ENCODE measurements at regions not wholly inside any gene's neighbourhood (a gene's known extent, or its start where the extent isn't known, plus 50 kb on each side); places are given as distances from the start of the nearest gene placed in this dataset.
A peak's percentile ranks its signal among the peaks of the same experiment; 100 is the strongest.

DNA sequence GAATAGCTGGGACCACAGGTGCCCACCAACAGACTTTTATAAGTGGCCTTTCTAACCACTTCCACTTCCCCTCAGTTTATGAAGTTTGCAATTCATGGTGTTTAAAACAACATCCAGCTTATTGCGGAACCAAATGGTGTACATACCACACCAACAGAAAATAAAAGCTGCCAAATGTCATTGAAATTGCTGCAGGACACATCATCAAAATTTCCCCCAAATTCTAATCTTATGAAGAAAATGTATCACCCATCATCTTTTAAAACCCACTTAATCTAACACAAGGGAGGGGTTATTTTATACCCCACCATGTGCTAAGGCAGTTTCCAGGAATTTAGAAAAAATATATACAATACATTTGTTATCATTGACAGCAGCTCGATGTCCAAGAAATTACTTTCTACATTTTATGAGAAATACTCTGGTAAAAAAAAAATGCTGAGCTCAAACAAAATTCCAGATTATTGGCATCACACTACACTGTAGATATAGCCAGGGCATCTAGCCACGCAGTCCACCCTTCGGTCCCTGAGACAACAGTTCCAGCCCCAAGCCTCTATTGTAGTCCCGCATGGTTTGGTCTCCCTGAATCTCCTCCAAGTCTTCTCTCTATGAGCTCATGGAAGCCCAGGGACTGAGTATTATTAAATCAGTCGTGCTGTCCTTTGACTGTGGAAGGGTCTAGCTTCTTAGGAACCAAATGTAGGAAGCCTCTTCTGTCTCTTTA is 372.8 kb upstream of the SLC30A5 start:
- Mint-ChIP-seq H3K36me3 (ENCODE audit: low read depth) (no peaks in the 10 kb centered on the region), H3K4me3 (no peak overlapping the region), H3K27me3 (ENCODE audit: insufficient read depth) (no peaks in the 10 kb centered on the region), H3K9me3 (peaks cover 14% of the 10 kb centered on the region), H3K4me1 (no peaks in the 10 kb centered on the region), H3K27ac (no peak overlapping the region)
- no peak overlapping the region for H3K27ac ChIP-seq (ENCODE audit: low read depth, low read length)
- 90 to 98% methylated on average over 5 to 6 of the region's 6 CpGs for WGBS, 2 experiments (ENCODE audit: insufficient coverage in 1 of 2, insufficient read length in 1 of 2)
- H3K9me3 ChIP-seq (ENCODE audit: control insufficient read depth, low read length), result no peaks in the 10 kb centered on the region
- H3K4me1 ChIP-seq (ENCODE audit: control insufficient read depth, insufficient read depth, low read length), result no peaks in the 10 kb centered on the region
- H3K4me3 ChIP-seq (ENCODE audit: low read length), result no peak overlapping the region
- no peaks in the 10 kb centered on the region for H3K36me3 ChIP-seq (ENCODE audit: control insufficient read depth, insufficient read depth, low read length)
- no peak overlapping the region for H3K9ac ChIP-seq (ENCODE audit: extremely low read depth, low read length, poor library complexity, severe bottlenecking)
- DNase-seq, result no peak
- TF ChIP-seq, protein P1, sequence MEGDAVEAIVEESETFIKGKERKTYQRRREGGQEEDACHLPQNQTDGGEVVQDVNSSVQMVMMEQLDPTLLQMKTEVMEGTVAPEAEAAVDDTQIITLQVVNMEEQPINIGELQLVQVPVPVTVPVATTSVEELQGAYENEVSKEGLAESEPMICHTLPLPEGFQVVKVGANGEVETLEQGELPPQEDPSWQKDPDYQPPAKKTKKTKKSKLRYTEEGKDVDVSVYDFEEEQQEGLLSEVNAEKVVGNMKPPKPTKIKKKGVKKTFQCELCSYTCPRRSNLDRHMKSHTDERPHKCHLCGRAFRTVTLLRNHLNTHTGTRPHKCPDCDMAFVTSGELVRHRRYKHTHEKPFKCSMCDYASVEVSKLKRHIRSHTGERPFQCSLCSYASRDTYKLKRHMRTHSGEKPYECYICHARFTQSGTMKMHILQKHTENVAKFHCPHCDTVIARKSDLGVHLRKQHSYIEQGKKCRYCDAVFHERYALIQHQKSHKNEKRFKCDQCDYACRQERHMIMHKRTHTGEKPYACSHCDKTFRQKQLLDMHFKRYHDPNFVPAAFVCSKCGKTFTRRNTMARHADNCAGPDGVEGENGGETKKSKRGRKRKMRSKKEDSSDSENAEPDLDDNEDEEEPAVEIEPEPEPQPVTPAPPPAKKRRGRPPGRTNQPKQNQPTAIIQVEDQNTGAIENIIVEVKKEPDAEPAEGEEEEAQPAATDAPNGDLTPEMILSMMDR (conservative IDR thresholded peaks at IDR 0.05), result no peak
- no peaks in the 10 kb centered on the region for H3K27me3 ChIP-seq (ENCODE audit: control insufficient read depth, insufficient read depth, low read length, poor library complexity, severe bottlenecking)

- H3K9ac ChIP-seq (ENCODE audit: extremely low read depth, low read length, poor library complexity, severe bottlenecking), result no peak overlapping the region
- H3K4me3 Mint-ChIP-seq, result no peak overlapping the region
- peaks cover 2% of the 10 kb centered on the region for H3K4me1 ChIP-seq (ENCODE audit: control insufficient read depth, insufficient read depth, low read length)
- H3K36me3 ChIP-seq (ENCODE audit: control insufficient read depth, insufficient read depth, low read length), result no peaks in the 10 kb centered on the region
- H3K27ac ChIP-seq (ENCODE audit: low read depth, low read length), result no peak overlapping the region
- no peaks in the 10 kb centered on the region for H3K9me3 ChIP-seq (ENCODE audit: control insufficient read depth, low read length)
- no peaks in the 10 kb centered on the region for H3K27me3 ChIP-seq (ENCODE audit: control insufficient read depth, insufficient read depth, low read length, poor library complexity, severe bottlenecking)
- no peak for DNase-seq
- no peaks in the 10 kb centered on the region for H3K4me1 Mint-ChIP-seq
- peaks cover 14% of the 10 kb centered on the region for H3K9me3 Mint-ChIP-seq
- no peak overlapping the region for H3K27ac Mint-ChIP-seq
- no peaks in the 10 kb centered on the region for H3K36me3 Mint-ChIP-seq (ENCODE audit: low read depth)
- no peak overlapping the region for H3K4me3 ChIP-seq (ENCODE audit: low read length)
- H3K27me3 Mint-ChIP-seq (ENCODE audit: insufficient read depth), result no peaks in the 10 kb centered on the region
- TF ChIP-seq, protein P1 (conservative IDR thresholded peaks at IDR 0.05), result peak; percentile 13
- 89 to 90% methylated on average over 6 to 7 of the region's 7 CpGs for WGBS, 2 experiments (ENCODE audit: insufficient coverage in 1 of 2, insufficient read length in 1 of 2)
Observed at GRCh38 chr5:68722357-68722756, 371.5 kb upstream of the SLC30A5 start.

DNA sequence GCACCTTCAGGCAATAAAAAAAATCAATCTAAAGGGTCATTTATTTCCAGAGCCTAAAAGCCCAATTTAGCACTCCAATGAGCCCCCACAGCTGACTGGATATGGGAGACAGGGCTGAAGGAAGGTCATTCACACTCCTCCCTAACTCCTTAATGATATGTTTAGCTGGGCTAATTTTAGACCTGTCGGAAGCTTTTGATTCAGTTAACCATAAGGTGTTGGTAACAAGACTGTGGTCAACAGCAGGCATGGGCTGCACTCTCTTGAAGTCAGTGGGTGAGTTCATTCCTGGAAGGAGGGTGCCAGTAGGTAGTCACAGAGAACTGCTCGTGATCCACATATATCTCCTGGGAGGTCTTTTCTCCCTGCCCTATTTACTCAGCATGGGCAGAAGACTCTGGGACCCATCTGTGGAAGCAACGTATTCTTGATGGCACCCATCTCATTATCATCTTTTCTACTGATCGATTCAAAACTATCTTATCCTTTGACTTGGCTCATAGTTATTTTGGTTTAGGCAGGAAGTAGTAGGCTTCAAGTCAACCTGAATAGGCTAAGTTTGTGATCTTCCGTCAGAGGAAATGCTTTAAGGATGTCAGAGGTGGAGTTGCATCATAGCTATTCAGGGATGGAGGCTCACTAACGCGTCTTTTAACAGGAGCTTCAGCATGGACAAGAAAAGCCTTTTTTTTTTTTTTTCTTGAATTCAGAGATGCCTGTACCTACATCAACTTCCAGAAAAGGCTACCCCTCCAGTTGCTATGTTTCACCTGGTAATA is 367.7 kb upstream of the SLC30A5 start:
- H3K9ac ChIP-seq (ENCODE audit: extremely low read depth, low read length, poor library complexity, severe bottlenecking), result no peak overlapping the region
- no peak for DNase-seq
- H3K4me1 ChIP-seq (ENCODE audit: control insufficient read depth, insufficient read depth, low read length), result peaks cover 5% of the 10 kb centered on the region
- H3K4me1 Mint-ChIP-seq, result peaks cover 5% of the 10 kb centered on the region
- H3K27me3 ChIP-seq (ENCODE audit: control insufficient read depth, insufficient read depth, low read length, poor library complexity, severe bottlenecking), result no peaks in the 10 kb centered on the region
- WGBS, 2 experiments (ENCODE audit: insufficient coverage in 1 of 2, insufficient read length in 1 of 2), result 87 to 96% methylated on average over 4 to 7 of the region's 7 CpGs
- no peak overlapping the region for H3K4me3 ChIP-seq (ENCODE audit: low read length)
- no peak overlapping the region for H3K4me3 Mint-ChIP-seq
- no peaks in the 10 kb centered on the region for H3K36me3 Mint-ChIP-seq (ENCODE audit: low read depth)
- H3K27me3 Mint-ChIP-seq (ENCODE audit: insufficient read depth), result no peaks in the 10 kb centered on the region
- no peak overlapping the region for H3K27ac Mint-ChIP-seq
- H3K27ac ChIP-seq (ENCODE audit: low read depth, low read length), result no peak overlapping the region
- TF ChIP-seq, protein P1 (conservative IDR thresholded peaks at IDR 0.05), result no peak
- no peaks in the 10 kb centered on the region for H3K9me3 ChIP-seq (ENCODE audit: control insufficient read depth, low read length)
- no peaks in the 10 kb centered on the region for H3K9me3 Mint-ChIP-seq
- no peaks in the 10 kb centered on the region for H3K36me3 ChIP-seq (ENCODE audit: control insufficient read depth, insufficient read depth, low read length)
